ENCODE measurements at regions not wholly inside any gene's neighbourhood (a gene's known extent, or its start where the extent isn't known, plus 50 kb on each side); places are given as distances from the start of the nearest gene placed in this dataset.

- H3K27me3 ChIP-seq (ENCODE audit: insufficient read depth, low read length, poor library complexity) = no peaks in the 10 kb centered on the region
- ATAC-seq (ENCODE audit: insufficient read depth, low read depth) (no peak), DNase-seq (no peak)
- H3K9ac ChIP-seq (ENCODE audit: low read depth, low read length) = no peak overlapping the region
- H2AFZ ChIP-seq (ENCODE audit: low read depth, low read length) = no peak overlapping the region
- H3K4me2 ChIP-seq (ENCODE audit: insufficient read depth, low read length) = no peak overlapping the region
- H4K20me1 ChIP-seq (ENCODE audit: insufficient read depth, low read length) = no peaks in the 10 kb centered on the region
- H3K4me1 ChIP-seq (ENCODE audit: insufficient read depth, low read length) = no peaks in the 10 kb centered on the region
- H3K36me3 ChIP-seq (ENCODE audit: insufficient read depth, low read length) = no peaks in the 10 kb centered on the region
- H3K4me3 ChIP-seq (ENCODE audit: low read depth in 1 of 2, low read length in 2 of 2) = no peak overlapping the region
- no peaks in the 10 kb centered on the region for H3K79me2 ChIP-seq (ENCODE audit: insufficient read depth, low read length)
- no peak for TF ChIP-seq CTCF (IDR thresholded peaks at IDR 0.05; ENCODE audit: borderline replicate concordance, extremely low read depth, low read length, poor library complexity, severe bottlenecking)
- no peak for TF ChIP-seq EZH2 (IDR thresholded peaks at IDR 0.05; ENCODE audit: borderline replicate concordance, low read depth, low read length, severe bottlenecking)
- H3K27ac ChIP-seq (ENCODE audit: low read length) = no peak overlapping the region
- no peaks in the 10 kb centered on the region for H3K9me3 ChIP-seq (ENCODE audit: insufficient read depth, low read length, severe bottlenecking)
These were observed 324.7 kb upstream of the RGMA start for GRCh38 chr15:93413745-93414144.

GRCh38 chr15:93399121-93399520 lies 310.1 kb upstream of the RGMA start:
- ATAC-seq (ENCODE audit: insufficient read depth, low read depth) (no peak), DNase-seq (no peak)
- H4K20me1 ChIP-seq (ENCODE audit: insufficient read depth, low read length) = no peaks in the 10 kb centered on the region

GRCh38 chr15:93389211-93389610 lies 300.2 kb upstream of the RGMA start:
- no peak overlapping the region for H3K9ac ChIP-seq (ENCODE audit: low read depth, low read length)
- TF ChIP-seq CTCF (IDR thresholded peaks at IDR 0.05; ENCODE audit: borderline replicate concordance, extremely low read depth, low read length, poor library complexity, severe bottlenecking) = no peak
- TF ChIP-seq EZH2 (IDR thresholded peaks at IDR 0.05; ENCODE audit: borderline replicate concordance, low read depth, low read length, severe bottlenecking) = no peak
- no peak for DNase-seq
- no peaks in the 10 kb centered on the region for H4K20me1 ChIP-seq (ENCODE audit: insufficient read depth, low read length)
- H2AFZ ChIP-seq (ENCODE audit: low read depth, low read length) = no peak overlapping the region
- H3K27me3 ChIP-seq (ENCODE audit: insufficient read depth, low read length, poor library complexity) = no peaks in the 10 kb centered on the region
- no peaks in the 10 kb centered on the region for H3K4me1 ChIP-seq (ENCODE audit: insufficient read depth, low read length)
- no peaks in the 10 kb centered on the region for H3K36me3 ChIP-seq (ENCODE audit: insufficient read depth, low read length)
- no peak overlapping the region for H3K4me3 ChIP-seq (ENCODE audit: low read depth in 1 of 2, low read length in 2 of 2)
- H3K27ac ChIP-seq (ENCODE audit: low read length) = no peak overlapping the region
- no peak for ATAC-seq (ENCODE audit: insufficient read depth, low read depth)
- no peaks in the 10 kb centered on the region for H3K79me2 ChIP-seq (ENCODE audit: insufficient read depth, low read length)
- no peak overlapping the region for H3K4me2 ChIP-seq (ENCODE audit: insufficient read depth, low read length)
- H3K9me3 ChIP-seq (ENCODE audit: insufficient read depth, low read length, severe bottlenecking) = no peaks in the 10 kb centered on the region

More at GRCh38 chr15:93399121-93399520, 310.1 kb upstream of the RGMA start:
- Histone ChIP-seq H3K27me3 (ENCODE audit: insufficient read depth, low read length, poor library complexity) (no peaks in the 10 kb centered on the region), H3K9me3 (ENCODE audit: insufficient read depth, low read length, severe bottlenecking) (no peaks in the 10 kb centered on the region), H3K9ac (ENCODE audit: low read depth, low read length) (no peak overlapping the region), H3K27ac (ENCODE audit: low read length) (no peak overlapping the region), H2AFZ (ENCODE audit: low read depth, low read length) (no peak overlapping the region), H3K36me3 (ENCODE audit: insufficient read depth, low read length) (no peaks in the 10 kb centered on the region), H3K79me2 (ENCODE audit: insufficient read depth, low read length) (no peaks in the 10 kb centered on the region), H3K4me3 (ENCODE audit: low read depth in 1 of 2, low read length in 2 of 2) (no peak overlapping the region), H3K4me2 (ENCODE audit: insufficient read depth, low read length) (no peak overlapping the region), H3K4me1 (ENCODE audit: insufficient read depth, low read length) (no peaks in the 10 kb centered on the region)
- no peak for TF ChIP-seq CTCF (IDR thresholded peaks at IDR 0.05; ENCODE audit: borderline replicate concordance, extremely low read depth, low read length, poor library complexity, severe bottlenecking)

DNA sequence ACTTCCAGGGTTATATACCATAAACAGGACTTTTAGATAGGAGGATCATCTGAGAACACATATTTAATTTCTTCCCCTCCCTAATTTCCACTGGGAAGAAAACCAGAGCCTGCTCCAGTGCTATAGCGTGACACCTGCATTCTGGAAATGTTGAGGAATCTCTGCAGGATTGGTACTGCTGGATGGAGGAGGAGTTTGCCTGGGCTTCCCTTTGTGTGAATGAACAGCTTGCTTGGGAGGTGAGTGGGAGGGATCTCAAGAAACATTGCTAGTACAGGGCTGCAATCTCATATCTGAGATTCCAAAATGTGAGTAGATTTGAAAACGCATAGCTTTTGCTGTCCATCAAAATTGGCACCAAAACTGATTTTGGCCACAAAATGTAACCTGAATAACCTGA lies 295.9 kb upstream of the RGMA start:
- Histone ChIP-seq H3K27me3 (ENCODE audit: insufficient read depth, low read length, poor library complexity) (no peaks in the 10 kb centered on the region), H3K27ac (ENCODE audit: low read length) (no peak overlapping the region), H3K4me2 (ENCODE audit: insufficient read depth, low read length) (no peak overlapping the region), H3K9me3 (ENCODE audit: insufficient read depth, low read length, severe bottlenecking) (no peaks in the 10 kb centered on the region), H3K9ac (ENCODE audit: low read depth, low read length) (no peak overlapping the region), H4K20me1 (ENCODE audit: insufficient read depth, low read length) (no peaks in the 10 kb centered on the region), H3K4me1 (ENCODE audit: insufficient read depth, low read length) (no peaks in the 10 kb centered on the region), H2AFZ (ENCODE audit: low read depth, low read length) (no peak overlapping the region), H3K36me3 (ENCODE audit: insufficient read depth, low read length) (no peaks in the 10 kb centered on the region), H3K4me3 (ENCODE audit: low read depth in 1 of 2, low read length in 2 of 2) (no peak overlapping the region), H3K79me2 (ENCODE audit: insufficient read depth, low read length) (no peaks in the 10 kb centered on the region)
- no peak for TF ChIP-seq CTCF (IDR thresholded peaks at IDR 0.05; ENCODE audit: borderline replicate concordance, extremely low read depth, low read length, poor library complexity, severe bottlenecking)
- TF ChIP-seq EZH2 (IDR thresholded peaks at IDR 0.05; ENCODE audit: borderline replicate concordance, low read depth, low read length, severe bottlenecking) = no peak
- ATAC-seq (ENCODE audit: insufficient read depth, low read depth) = no peak
- no peak for DNase-seq
